Trophoblast cell (in vitro differentiated cells and primary cell): ENCODE measurements at regions not wholly inside any gene's neighbourhood (a gene's known extent, or its start where the extent isn't known, plus 50 kb on each side); places are given as distances from the start of the nearest gene placed in this dataset.

ENCODE experiments used
- DNase-seq, 2 donors: peaks; one replicate each; pipeline ENCODE4 v3.0.0-alpha.2; 2016
- H2AFZ ChIP-seq: 2 replicates; pipeline ENCODE4 v1.6.1; 2013; ENCODE audit warnings: low read length, moderate library complexity, mild to moderate bottlenecking; ENCODE audit not compliant: insufficient read depth, poor library complexity
- H2AK5ac ChIP-seq: 2 replicates; pipeline ENCODE4 v1.6.1; 2013; ENCODE audit warnings: mild to moderate bottlenecking, low read length
- H2BK120ac ChIP-seq: 2 replicates; pipeline ENCODE4 v1.6.1; 2013; ENCODE audit warnings: low read length, mild to moderate bottlenecking, moderate library complexity; ENCODE audit not compliant: insufficient read depth, poor library complexity
- H2BK12ac ChIP-seq: 2 replicates; pipeline ENCODE4 v1.6.1; 2013; ENCODE audit warnings: mild to moderate bottlenecking, low read length, moderate library complexity
- H2BK5ac ChIP-seq: 2 replicates; pipeline ENCODE4 v1.6.1; 2013; ENCODE audit warnings: low read length, low read depth, moderate library complexity, mild to moderate bottlenecking; ENCODE audit not compliant: poor library complexity
- H3K14ac ChIP-seq: 2 replicates; pipeline ENCODE4 v1.6.1; 2013; ENCODE audit warnings: mild to moderate bottlenecking, low read length
- H3K18ac ChIP-seq: 2 replicates; pipeline ENCODE4 v1.6.1; 2013; ENCODE audit warnings: mild to moderate bottlenecking, low read length
- H3K23ac ChIP-seq: 2 replicates; pipeline ENCODE4 v1.6.1; 2013; ENCODE audit warnings: low read length
- H3K27ac ChIP-seq: 2 replicates; pipeline ENCODE4 v1.5.1; 2013; ENCODE audit warnings: low read depth, mild to moderate bottlenecking, inconsistent platforms, low read length, moderate library complexity
- H3K27me3 ChIP-seq: 2 replicates; pipeline ENCODE4 v1.6.1; 2013; ENCODE audit warnings: inconsistent platforms, mild to moderate bottlenecking, low read length, moderate library complexity; ENCODE audit not compliant: insufficient read depth
- H3K36me3 ChIP-seq, 2 experiments: 1 replicate in 1 of 2; 2 replicates in 1 of 2; pipeline ENCODE4 v1.6.1; 2013; ENCODE audit warnings: low read length in 2 of 2, mild to moderate bottlenecking in 2 of 2, moderate library complexity in 1 of 2; ENCODE audit not compliant: insufficient read depth in 2 of 2, control insufficient read depth in 1 of 2
- H3K4ac ChIP-seq: 2 replicates; pipeline ENCODE4 v1.6.1; 2013; ENCODE audit warnings: low read depth, mild to moderate bottlenecking, low read length, moderate library complexity
- H3K4me1 ChIP-seq, 2 experiments: 1 replicate in 1 of 2; 2 replicates in 1 of 2; pipeline ENCODE4 v1.6.1; 2013; ENCODE audit warnings: low read length in 2 of 2, mild to moderate bottlenecking in 2 of 2, moderate library complexity in 1 of 2; ENCODE audit not compliant: insufficient read depth in 2 of 2, control insufficient read depth in 1 of 2
- H3K4me2 ChIP-seq: 2 replicates; pipeline ENCODE4 v1.6.1; 2013; ENCODE audit warnings: inconsistent platforms, mild to moderate bottlenecking, low read length, moderate library complexity
- H3K4me3 ChIP-seq: 2 replicates; pipeline ENCODE4 v1.5.1; 2013; ENCODE audit warnings: mild to moderate bottlenecking, low read depth, low read length, inconsistent platforms
- H3K79me1 ChIP-seq: one replicate; pipeline ENCODE4 v1.6.1; 2013; ENCODE audit warnings: low read length
- H3K79me2 ChIP-seq: 2 replicates; pipeline ENCODE4 v1.6.1; 2013; ENCODE audit warnings: low read length, mild to moderate bottlenecking; ENCODE audit not compliant: control insufficient read depth, insufficient read depth, poor library complexity
- H3K9ac ChIP-seq: 2 replicates; pipeline ENCODE4 v1.6.1; 2013; ENCODE audit warnings: mild to moderate bottlenecking, low read length
- H3K9me3 ChIP-seq: 2 replicates; pipeline ENCODE4 v1.6.1; 2013; ENCODE audit warnings: low read depth, mild to moderate bottlenecking, control low read depth, inconsistent platforms, low read length; ENCODE audit not compliant: insufficient read depth
- H4K12ac ChIP-seq: 2 replicates; pipeline ENCODE4 v1.6.1; 2013; ENCODE audit warnings: low read depth, mild to moderate bottlenecking, low read length, moderate library complexity
- H4K8ac ChIP-seq: 2 replicates; pipeline ENCODE4 v1.6.1; 2013; ENCODE audit warnings: low read depth, mild to moderate bottlenecking, low read length, moderate library complexity
- H4K91ac ChIP-seq: one replicate; pipeline ENCODE4 v1.6.1; 2013; ENCODE audit warnings: low read depth, mild to moderate bottlenecking, low read length, moderate library complexity
- WGBS: extraction: QIAGEN DNeasy Blood & Tissue Kit; methylation state at CpG from one replicate; pipeline ENCODE4 v1.1.7; 2013; ENCODE audit warnings: missing lambda C conversion rate; ENCODE audit not compliant: insufficient read length, insufficient coverage; ENCODE audit errors: extremely low coverage; 5-methylcytosine and 5-hydroxymethylcytosine counted together

GRCh38 chr2:19799881-19800780, 101.7 kb downstream of the TTC32 start:
- peaks cover 46% of the 10 kb centered on the region for H3K79me1 ChIP-seq
- WGBS = no CpG with 5 or more reads among the region's 8 CpGs
- peaks cover 6% of the 10 kb centered on the region for H3K79me2 ChIP-seq
- no peak overlapping the region for H3K23ac ChIP-seq
- peak overlapping the region; percentile 45 for H2AK5ac ChIP-seq
- H3K4me2 ChIP-seq = no peak overlapping the region
- peak overlapping the region; percentile 78 for H2BK5ac ChIP-seq
- H3K4me1 ChIP-seq = peaks cover 36 to 58% of the 10 kb centered on the region in 2 experiments
- peak overlapping the region; percentile 78 for H2BK12ac ChIP-seq
- peak overlapping the region; percentile 29 for H3K4ac ChIP-seq
- H4K12ac ChIP-seq = no peak overlapping the region
- H3K18ac ChIP-seq = peak overlapping the region; percentile 12
- H3K9ac ChIP-seq = no peak overlapping the region
- H2BK120ac ChIP-seq = peak overlapping the region; percentile 57
- H3K27ac ChIP-seq = peak overlapping the region; percentile 61
- H3K27me3 ChIP-seq = no peaks in the 10 kb centered on the region
- no peak for DNase-seq
- peak overlapping the region; percentile 77 for H3K14ac ChIP-seq
- H4K8ac ChIP-seq = peak overlapping the region; percentile 0
- no peaks in the 10 kb centered on the region for H3K9me3 ChIP-seq
- H2AFZ ChIP-seq = peak overlapping the region; percentile 1
- peak overlapping the region; percentile 94 for H4K91ac ChIP-seq
- H3K4me3 ChIP-seq = no peak overlapping the region
- H3K36me3 ChIP-seq = no peaks in the 10 kb centered on the region

DNA sequence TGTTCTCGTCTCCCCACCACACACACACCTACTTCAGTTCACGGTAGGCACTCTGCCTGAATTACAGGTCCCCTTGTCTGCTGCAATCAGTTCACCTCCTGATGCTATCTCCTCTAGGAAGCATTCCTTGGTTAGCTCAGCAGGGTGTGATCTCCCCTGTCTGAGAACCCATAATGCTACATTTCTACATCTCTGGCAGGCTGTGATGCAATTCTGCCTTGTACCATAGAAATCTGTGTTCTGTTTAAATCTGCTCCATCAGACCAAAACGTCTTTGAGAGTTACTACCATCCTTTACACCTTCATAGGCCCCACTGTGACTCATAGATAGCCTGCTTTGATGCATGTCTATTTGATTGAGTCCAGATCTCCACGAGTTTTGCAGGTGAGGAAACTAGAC, 103.9 kb downstream of the TTC32 start:
- Histone ChIP-seq H3K4me3 (no peak overlapping the region), H3K79me2 (peaks cover 6% of the 10 kb centered on the region), H3K4me1 (peaks cover 34 to 51% of the 10 kb centered on the region in 2 experiments), H3K27me3 (no peaks in the 10 kb centered on the region), H4K12ac (no peak overlapping the region), H2BK5ac (no peak overlapping the region), H3K9ac (no peak overlapping the region), H3K79me1 (peaks cover 44% of the 10 kb centered on the region), H2BK120ac (no peak overlapping the region), H2AFZ (no peak overlapping the region), H2AK5ac (no peak overlapping the region), H4K91ac (no peak overlapping the region), H3K18ac (no peak overlapping the region), H3K4me2 (no peak overlapping the region), H3K14ac (no peak overlapping the region), H3K27ac (peak overlapping the region; percentile 89), H3K23ac (no peak overlapping the region), H4K8ac (no peak overlapping the region), H2BK12ac (no peak overlapping the region), H3K4ac (no peak overlapping the region), H3K36me3 (no peaks in the 10 kb centered on the region), H3K9me3 (no peaks in the 10 kb centered on the region)
- no CpG with 5 or more reads among the region's 4 CpGs for WGBS
- peak; percentile 90 to 95 for DNase-seq

GRCh38 chr2:19797243-19797810, 104.5 kb downstream of the TTC32 start:
- Histone ChIP-seq H3K79me1 (peaks cover 40% of the 10 kb centered on the region), H2AFZ (peak overlapping the region; percentile 3), H3K4me3 (no peak overlapping the region), H3K27ac (peak overlapping the region; percentile 89), H4K12ac (no peak overlapping the region), H3K36me3 (no peaks in the 10 kb centered on the region), H3K79me2 (peaks cover 3% of the 10 kb centered on the region), H3K27me3 (no peaks in the 10 kb centered on the region), H3K4ac (peak overlapping the region; percentile 13), H2AK5ac (peak overlapping the region; percentile 0), H4K91ac (peak overlapping the region; percentile 76), H3K4me2 (no peak overlapping the region), H3K23ac (no peak overlapping the region), H3K18ac (peak overlapping the region; percentile 36), H3K9me3 (no peaks in the 10 kb centered on the region), H3K14ac (peak overlapping the region; percentile 12), H2BK12ac (peak overlapping the region; percentile 20), H3K9ac (no peak overlapping the region), H2BK5ac (peak overlapping the region; percentile 70), H3K4me1 (peaks cover 28 to 47% of the 10 kb centered on the region in 2 experiments), H4K8ac (peak overlapping the region; percentile 2), H2BK120ac (peak overlapping the region; percentile 57)
- no CpG with 5 or more reads among the region's 4 CpGs for WGBS
- DNase-seq = peak in 1 of 2 donors; percentile 73

- peak overlapping the region; percentile 7 for H4K91ac ChIP-seq
- no peak overlapping the region for H2AFZ ChIP-seq
These were observed 105.6 kb downstream of the TTC32 start for GRCh38 chr2:19796035-19796695.

More at GRCh38 chr2:19796035-19796695, 105.6 kb downstream of the TTC32 start:
- H2BK12ac ChIP-seq = no peak overlapping the region
- no peak overlapping the region for H3K14ac ChIP-seq
- no peak overlapping the region for H3K27ac ChIP-seq
- H3K9me3 ChIP-seq = no peaks in the 10 kb centered on the region
- H3K36me3 ChIP-seq = no peaks in the 10 kb centered on the region
- H2AK5ac ChIP-seq = peak overlapping the region; percentile 61
- H2BK120ac ChIP-seq = peak overlapping the region; percentile 28
- no peaks in the 10 kb centered on the region for H3K27me3 ChIP-seq
- H3K79me2 ChIP-seq = peaks cover 2% of the 10 kb centered on the region
- peaks cover 32% of the 10 kb centered on the region for H3K79me1 ChIP-seq
- H3K9ac ChIP-seq = no peak overlapping the region
- H3K4me2 ChIP-seq = no peak overlapping the region
- no peak overlapping the region for H4K12ac ChIP-seq
- no peak overlapping the region for H3K18ac ChIP-seq
- H3K4ac ChIP-seq = no peak overlapping the region
- no peak overlapping the region for H4K8ac ChIP-seq
- no peak overlapping the region for H3K23ac ChIP-seq
- WGBS = no CpG with 5 or more reads among the region's 12 CpGs
- DNase-seq = no peak
- H3K4me1 ChIP-seq = peaks cover 24 to 37% of the 10 kb centered on the region in 2 experiments
- no peak overlapping the region for H3K4me3 ChIP-seq
- H2BK5ac ChIP-seq = no peak overlapping the region
